Epidermal melanocyte (primary cell): ENCODE measurements at regions not wholly inside any gene's neighbourhood (a gene's known extent, or its start where the extent isn't known, plus 50 kb on each side); places are given as distances from the start of the nearest gene placed in this dataset.
A peak's percentile ranks its signal among the peaks of the same experiment; 100 is the strongest.

Experiments
- DNase-seq: peaks from one replicate; pipeline ENCODE4 v3.0.0; 2011; ENCODE audit warnings: low spot score; ENCODE audit not compliant: insufficient read length

GRCh38 chr2:120865656-120866055 is 130.0 kb downstream of the GLI2 start:
- no peak for DNase-seq

- DNase-seq: no peak
Observed at GRCh38 chr2:120866071-120866470, 130.4 kb downstream of the GLI2 start.

- no peak for DNase-seq
Observed at GRCh38 chr2:120866483-120867140, 130.9 kb downstream of the GLI2 start.

GRCh38 chr2:120867290-120868241 is 131.9 kb downstream of the GLI2 start:
- DNase-seq: peak; percentile 73

GRCh38 chr2:120868366-120868765 is 132.7 kb downstream of the GLI2 start:
- no peak for DNase-seq

- no peak for DNase-seq
Observed at GRCh38 chr2:120869036-120869729, 133.5 kb downstream of the GLI2 start.

- no peak for DNase-seq
Observed at GRCh38 chr2:120869730-120870466, 134.2 kb downstream of the GLI2 start.

- no peak for DNase-seq
Observed at GRCh38 chr2:120870467-120870788, 134.8 kb downstream of the GLI2 start.

GRCh38 chr2:120871016-120871635 is 135.5 kb downstream of the GLI2 start:
- no peak for DNase-seq

- DNase-seq: no peak
Observed at GRCh38 chr2:120871881-120872620, 136.4 kb downstream of the GLI2 start.

- no peak for DNase-seq
Observed at GRCh38 chr2:120873958-120874887, 138.6 kb downstream of the GLI2 start.

GRCh38 chr2:120874888-120875275 is 139.2 kb downstream of the GLI2 start:
- DNase-seq: no peak

- peak; percentile 52 for DNase-seq
Observed at GRCh38 chr2:120875431-120875830, 139.8 kb downstream of the GLI2 start.

- DNase-seq: no peak
Observed at GRCh38 chr2:120876526-120877280, 141.0 kb downstream of the GLI2 start.

GRCh38 chr2:120877409-120877808 is 141.7 kb downstream of the GLI2 start:
- no peak for DNase-seq

GRCh38 chr2:120878970-120879369 is 143.3 kb downstream of the GLI2 start:
- DNase-seq: no peak

- no peak for DNase-seq
Observed at GRCh38 chr2:120879431-120880295, 144.0 kb downstream of the GLI2 start.

- DNase-seq: no peak
Observed at GRCh38 chr2:120880381-120880780, 144.7 kb downstream of the GLI2 start.
